GM12892 (cell line): ENCODE measurements at regions not wholly inside any gene's neighbourhood (a gene's known extent, or its start where the extent isn't known, plus 50 kb on each side); places are given as distances from the start of the nearest gene placed in this dataset.

Source experiments
- POLR2A ChIP-seq: IDR thresholded peaks from 2 replicates; pipeline ENCODE4 v1.6.1; 2011; ENCODE audit warnings: low read depth, low read length, control low read depth
- POLR2AphosphoS5 ChIP-seq: IDR thresholded peaks from 2 replicates; pipeline ENCODE4 v1.6.1; 2011; ENCODE audit warnings: low read depth, low read length, control low read depth

DNA sequence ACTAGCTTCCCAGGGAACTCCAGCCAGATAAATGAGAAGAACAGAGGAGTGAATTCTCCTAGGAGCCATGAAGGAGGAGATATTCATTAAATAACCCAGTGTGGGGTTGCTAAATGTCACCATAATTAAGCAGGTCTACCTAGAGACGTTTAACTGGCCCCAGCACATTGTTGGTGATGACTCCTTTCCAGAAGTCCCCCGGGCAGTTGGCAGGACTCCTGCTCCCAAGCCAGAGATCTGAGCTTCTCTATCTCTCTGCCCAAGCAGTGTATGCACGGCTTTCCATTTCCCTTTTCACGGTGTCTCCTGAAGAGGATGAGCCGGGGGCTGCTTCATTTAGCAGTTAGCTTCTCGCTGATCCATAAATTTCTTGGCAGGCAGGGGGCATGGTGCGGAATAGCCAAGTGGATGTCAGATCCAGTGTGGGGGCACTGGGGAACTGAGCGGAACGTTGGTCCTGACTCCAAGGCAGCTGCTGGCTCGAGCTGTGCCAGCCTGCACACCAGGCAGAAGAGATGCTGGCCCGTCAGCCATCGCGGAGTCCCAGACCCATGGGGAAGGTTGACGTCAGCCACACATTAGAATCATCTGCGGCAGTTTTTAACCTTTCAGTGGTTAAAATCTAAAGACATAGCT, 142.0 kb upstream of the NPY start:
- TF ChIP-seq POLR2AphosphoS5 = no peak
- no peak for TF ChIP-seq POLR2A
